ENCODE measurements at regions not wholly inside any gene's neighbourhood (a gene's known extent, or its start where the extent isn't known, plus 50 kb on each side); places are given as distances from the start of the nearest gene placed in this dataset.

DNA sequence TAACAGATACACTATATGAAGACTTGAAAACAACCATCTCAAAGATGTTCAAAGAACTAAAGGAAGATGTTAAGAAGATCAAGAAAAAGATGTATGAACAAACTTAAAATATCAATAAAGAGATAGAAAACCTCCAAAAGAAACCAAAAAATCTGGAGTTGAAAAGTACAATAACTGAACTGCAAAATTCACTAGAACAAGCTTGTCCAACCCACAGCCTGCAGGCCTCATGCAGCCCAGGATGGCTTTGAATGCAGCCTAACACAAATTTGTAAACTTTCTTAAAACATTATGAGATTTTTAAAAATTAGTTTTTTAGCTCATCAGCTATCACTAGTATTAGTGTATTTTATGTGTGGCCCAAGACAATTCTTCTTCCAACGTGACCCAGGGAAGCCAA, 77.0 kb upstream of the DCTD start:
- intact Hi-C loops (cut with micrococcal nuclease; ENCODE audit: unreplicated experiment), result no loop called here

DNA sequence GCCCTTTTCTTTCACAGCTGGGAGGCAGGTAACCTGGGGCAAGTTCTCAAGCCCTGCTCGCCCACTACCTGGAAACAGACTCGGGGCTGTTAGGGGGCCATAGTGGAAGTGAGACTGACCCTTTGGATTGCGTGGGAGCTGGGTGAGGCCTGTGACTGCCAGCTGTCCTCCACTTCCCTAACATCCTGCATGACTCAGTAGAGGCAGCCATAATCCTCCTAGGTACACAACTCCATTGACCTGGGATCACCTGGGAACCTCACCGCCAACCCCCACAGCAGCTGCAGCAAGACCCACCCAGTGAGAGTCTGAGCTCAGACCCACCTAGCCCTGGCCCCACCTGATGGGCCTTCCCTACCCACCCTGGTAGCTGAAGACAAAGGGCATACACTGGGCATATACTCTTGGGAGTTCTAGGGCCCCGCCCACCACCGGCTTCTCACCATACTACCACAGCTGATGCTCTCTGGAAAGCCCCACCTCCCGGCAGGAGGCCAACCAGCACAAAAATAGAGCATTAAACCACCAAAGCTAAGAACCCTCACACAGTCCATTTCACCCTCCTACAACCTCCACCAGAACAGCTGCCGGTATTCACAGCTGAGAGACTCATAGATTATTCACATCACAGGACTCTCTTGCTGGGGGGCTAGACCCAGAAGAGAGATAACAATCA, 61.1 kb upstream of the DCTD start:
- no peaks in the 10 kb centered on the region for H3K9me3 ChIP-seq (ENCODE audit: low read length)
- H4K20me1 ChIP-seq (ENCODE audit: insufficient read depth, low read length), result no peaks in the 10 kb centered on the region
- BruUV-seq (replicated peaks), result no TSS peak
- no peak overlapping the region for H3K4me3 ChIP-seq (ENCODE audit: low read depth, low read length, poor library complexity, severe bottlenecking)
- no peaks in the 10 kb centered on the region for H3K79me2 ChIP-seq (ENCODE audit: insufficient read depth, low read depth, low read length)
- intact Hi-C loops (cut with micrococcal nuclease; ENCODE audit: unreplicated experiment), result no loop called here
- TF ChIP-seq EZH2phosphoT487 (IDR thresholded peaks at IDR 0.05; ENCODE audit: borderline replicate concordance, low read depth, low read length), result no peak
- TF ChIP-seq, protein P1, sequence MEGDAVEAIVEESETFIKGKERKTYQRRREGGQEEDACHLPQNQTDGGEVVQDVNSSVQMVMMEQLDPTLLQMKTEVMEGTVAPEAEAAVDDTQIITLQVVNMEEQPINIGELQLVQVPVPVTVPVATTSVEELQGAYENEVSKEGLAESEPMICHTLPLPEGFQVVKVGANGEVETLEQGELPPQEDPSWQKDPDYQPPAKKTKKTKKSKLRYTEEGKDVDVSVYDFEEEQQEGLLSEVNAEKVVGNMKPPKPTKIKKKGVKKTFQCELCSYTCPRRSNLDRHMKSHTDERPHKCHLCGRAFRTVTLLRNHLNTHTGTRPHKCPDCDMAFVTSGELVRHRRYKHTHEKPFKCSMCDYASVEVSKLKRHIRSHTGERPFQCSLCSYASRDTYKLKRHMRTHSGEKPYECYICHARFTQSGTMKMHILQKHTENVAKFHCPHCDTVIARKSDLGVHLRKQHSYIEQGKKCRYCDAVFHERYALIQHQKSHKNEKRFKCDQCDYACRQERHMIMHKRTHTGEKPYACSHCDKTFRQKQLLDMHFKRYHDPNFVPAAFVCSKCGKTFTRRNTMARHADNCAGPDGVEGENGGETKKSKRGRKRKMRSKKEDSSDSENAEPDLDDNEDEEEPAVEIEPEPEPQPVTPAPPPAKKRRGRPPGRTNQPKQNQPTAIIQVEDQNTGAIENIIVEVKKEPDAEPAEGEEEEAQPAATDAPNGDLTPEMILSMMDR (conservative IDR thresholded peaks at IDR 0.05; ENCODE audit: low read length), result no peak
- 0 out of 2 replicates have a peak overlapping the region, but pooled peaks have one; percentile 3 for H3K4me2 ChIP-seq (ENCODE audit: low read length)
- peaks cover 4% of the 10 kb centered on the region for H3K4me1 ChIP-seq (ENCODE audit: insufficient read depth, low read length, poor library complexity, severe bottlenecking)
- DNase-seq (ENCODE audit: low spot score), result peak; percentile 20
- H2AFZ ChIP-seq (ENCODE audit: low read length), result no peak overlapping the region
- POLR2A ChIA-PET, result no interaction called here
- CTCF ChIA-PET (ENCODE audit: unreplicated experiment), result no interaction called here
- H3K36me3 ChIP-seq (ENCODE audit: insufficient read depth, low read length), result no peaks in the 10 kb centered on the region
- H3K27ac ChIP-seq (ENCODE audit: low read depth, low read length, poor library complexity, severe bottlenecking), result no peak overlapping the region
- no peaks in the 10 kb centered on the region for H3K9me2 ChIP-seq (ENCODE audit: insufficient read depth, low read length)

More for the DNA sequence above, 77.0 kb upstream of the DCTD start:
- ChIA-PET POLR2A (no interaction called here), CTCF (ENCODE audit: unreplicated experiment) (no interaction called here)
- Histone ChIP-seq H3K27ac (ENCODE audit: low read depth, low read length, poor library complexity, severe bottlenecking) (no peak overlapping the region), H3K36me3 (ENCODE audit: insufficient read depth, low read length) (no peaks in the 10 kb centered on the region), H3K4me3 (ENCODE audit: low read depth, low read length, poor library complexity, severe bottlenecking) (no peak overlapping the region), H4K20me1 (ENCODE audit: insufficient read depth, low read length) (no peaks in the 10 kb centered on the region), H2AFZ (ENCODE audit: low read length) (no peak overlapping the region), H3K79me2 (ENCODE audit: insufficient read depth, low read depth, low read length) (no peaks in the 10 kb centered on the region), H3K4me2 (ENCODE audit: low read length) (no peak overlapping the region), H3K4me1 (ENCODE audit: insufficient read depth, low read length, poor library complexity, severe bottlenecking) (no peaks in the 10 kb centered on the region), H3K9me3 (ENCODE audit: low read length) (no peaks in the 10 kb centered on the region), H3K9me2 (ENCODE audit: insufficient read depth, low read length) (no peaks in the 10 kb centered on the region)
- TF ChIP-seq, protein P1 (conservative IDR thresholded peaks at IDR 0.05; ENCODE audit: low read length), result no peak
- TF ChIP-seq EZH2phosphoT487 (IDR thresholded peaks at IDR 0.05; ENCODE audit: borderline replicate concordance, low read depth, low read length), result no peak
- BruUV-seq (replicated peaks), result no TSS peak
- DNase-seq (ENCODE audit: low spot score), result no peak

DNA sequence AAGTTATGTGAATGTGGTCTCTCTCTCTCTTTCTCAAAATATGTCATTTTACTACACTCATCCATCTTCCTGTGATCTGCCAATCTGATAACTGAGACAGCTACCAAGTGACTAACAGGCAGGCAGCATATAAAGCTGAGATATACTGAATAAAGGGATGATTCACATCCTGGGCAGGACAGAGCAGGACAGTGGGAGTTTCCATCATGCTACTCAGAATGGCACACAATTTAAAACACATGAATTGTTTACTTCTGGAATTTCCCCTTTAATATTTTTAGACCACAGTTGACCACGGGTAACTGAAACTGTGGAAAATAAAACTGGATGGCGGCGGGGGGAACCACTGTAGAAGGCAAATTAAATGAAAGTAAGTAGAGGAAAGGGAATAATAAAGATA, 58.6 kb upstream of the DCTD start:
- Histone ChIP-seq H2AFZ (ENCODE audit: low read length) (no peak overlapping the region), H4K20me1 (ENCODE audit: insufficient read depth, low read length) (no peaks in the 10 kb centered on the region), H3K27ac (ENCODE audit: low read depth, low read length, poor library complexity, severe bottlenecking) (no peak overlapping the region), H3K79me2 (ENCODE audit: insufficient read depth, low read depth, low read length) (no peaks in the 10 kb centered on the region), H3K36me3 (ENCODE audit: insufficient read depth, low read length) (no peaks in the 10 kb centered on the region), H3K4me3 (ENCODE audit: low read depth, low read length, poor library complexity, severe bottlenecking) (no peak overlapping the region), H3K4me2 (ENCODE audit: low read length) (no peak overlapping the region), H3K4me1 (ENCODE audit: insufficient read depth, low read length, poor library complexity, severe bottlenecking) (peaks cover 4% of the 10 kb centered on the region), H3K9me2 (ENCODE audit: insufficient read depth, low read length) (no peaks in the 10 kb centered on the region), H3K9me3 (ENCODE audit: low read length) (no peaks in the 10 kb centered on the region)
- TF ChIP-seq, protein P1 (conservative IDR thresholded peaks at IDR 0.05; ENCODE audit: low read length), result no peak
- no peak for TF ChIP-seq EZH2phosphoT487 (IDR thresholded peaks at IDR 0.05; ENCODE audit: borderline replicate concordance, low read depth, low read length)
- no TSS peak for BruUV-seq (replicated peaks)
- ChIA-PET CTCF (ENCODE audit: unreplicated experiment) (no interaction called here), POLR2A (interaction anchor here (0.5 kb wide), 1 partner anchor 12 kb away, joined by 3 read pairs; no protein-coding TSS in a partner anchor)
- no peak for DNase-seq (ENCODE audit: low spot score)
- intact Hi-C loops (cut with micrococcal nuclease; ENCODE audit: unreplicated experiment), result no loop called here

Data from OCI-LY7 (cell line).